IPS-20b (cell line): ENCODE measurements at regions not wholly inside any gene's neighbourhood (a gene's known extent, or its start where the extent isn't known, plus 50 kb on each side); places are given as distances from the start of the nearest gene placed in this dataset.
"Not testable (repeated sequence)": the region's sequence is repeated elsewhere in the genome, so short reads cannot be mapped to it uniquely, and the experiment has no call there.

Source experiments
- H3K27ac ChIP-seq: one replicate; pipeline ENCODE4 v1.5.1; 2013; ENCODE audit warnings: low read length
- H3K27me3 ChIP-seq: 2 replicates; pipeline ENCODE4 v1.6.1; 2013; ENCODE audit warnings: mild to moderate bottlenecking, low read length, inconsistent platforms; ENCODE audit not compliant: insufficient read depth
- H3K36me3 ChIP-seq: 2 replicates; pipeline ENCODE4 v1.6.1; 2013; ENCODE audit warnings: low read depth, mild to moderate bottlenecking, inconsistent platforms, low read length, moderate library complexity; ENCODE audit not compliant: insufficient read depth
- H3K4me1 ChIP-seq: 2 replicates; pipeline ENCODE4 v1.6.1; 2013; ENCODE audit warnings: mild to moderate bottlenecking, control low read depth, inconsistent platforms, low read length, moderate library complexity; ENCODE audit not compliant: insufficient read depth
- H3K4me3 ChIP-seq: 2 replicates; pipeline ENCODE4 v1.5.1; 2013; ENCODE audit warnings: mild to moderate bottlenecking, low read length, inconsistent platforms
- H3K9ac ChIP-seq: 2 replicates; pipeline ENCODE4 v1.6.1; 2013; ENCODE audit warnings: low read depth, mild to moderate bottlenecking, inconsistent platforms, low read length, moderate library complexity
- H3K9me3 ChIP-seq: 2 replicates; pipeline ENCODE4 v1.6.1; 2013; ENCODE audit warnings: mild to moderate bottlenecking, low read depth, low read length, inconsistent platforms; ENCODE audit not compliant: insufficient read depth

- not testable (repeated sequence) for H3K27me3 ChIP-seq, H3K4me3 ChIP-seq
- H3K9me3 ChIP-seq: peaks cover 74% of the 10 kb centered on the region
Observed at GRCh38 chrY:10958122-10958521, 1430.4 kb downstream of the TSPY10 start.

GRCh38 chrY:10973422-10973821 is 1445.7 kb downstream of the TSPY10 start:
- Histone ChIP-seq H3K27me3 (no peaks in the 10 kb centered on the region), H3K9ac (no peak overlapping the region), H3K4me3 (no peak overlapping the region), H3K27ac (no peak overlapping the region), H3K36me3 (no peaks in the 10 kb centered on the region), H3K4me1 (no peaks in the 10 kb centered on the region), H3K9me3 (peaks cover 92% of the 10 kb centered on the region)

More at GRCh38 chrY:10958122-10958521, 1430.4 kb downstream of the TSPY10 start:
- H3K27ac ChIP-seq, H3K4me1 ChIP-seq, H3K9ac ChIP-seq, H3K36me3 ChIP-seq: not testable (repeated sequence)

GRCh38 chrY:10986655-10987054 is 1459.0 kb downstream of the TSPY10 start:
- Histone ChIP-seq H3K4me3 (no peak overlapping the region), H3K27me3 (no peaks in the 10 kb centered on the region), H3K9ac (no peak overlapping the region), H3K36me3 (no peaks in the 10 kb centered on the region), H3K9me3 (peaks cover 97% of the 10 kb centered on the region), H3K27ac (no peak overlapping the region), H3K4me1 (no peaks in the 10 kb centered on the region)

GRCh38 chrY:10987626-10988025 is 1459.9 kb downstream of the TSPY10 start:
- H3K4me3 ChIP-seq: no peak overlapping the region
- no peak overlapping the region for H3K27ac ChIP-seq
- peaks cover 97% of the 10 kb centered on the region for H3K9me3 ChIP-seq
- no peaks in the 10 kb centered on the region for H3K4me1 ChIP-seq
- H3K27me3 ChIP-seq: no peaks in the 10 kb centered on the region
- no peak overlapping the region for H3K9ac ChIP-seq
- H3K36me3 ChIP-seq: no peaks in the 10 kb centered on the region

GRCh38 chrY:10993955-10994354 is 1466.3 kb downstream of the TSPY10 start:
- H3K4me3 ChIP-seq: no peak overlapping the region; the same call in 1 of the 2 replicates

GRCh38 chrY:10999715-11000114 is 1472.0 kb downstream of the TSPY10 start:
- H3K27ac ChIP-seq, H3K4me1 ChIP-seq, H3K36me3 ChIP-seq, H3K9ac ChIP-seq, H3K27me3 ChIP-seq: not testable (repeated sequence)
- 0 out of 2 replicates have a peak overlapping the region, but pooled peaks have one; percentile 22 for H3K4me3 ChIP-seq
- peaks cover 88% of the 10 kb centered on the region for H3K9me3 ChIP-seq

More at GRCh38 chrY:10993955-10994354, 1466.3 kb downstream of the TSPY10 start:
- no peaks in the 10 kb centered on the region for H3K36me3 ChIP-seq
- no peaks in the 10 kb centered on the region for H3K4me1 ChIP-seq
- peaks cover 97% of the 10 kb centered on the region for H3K9me3 ChIP-seq
- H3K27me3 ChIP-seq: no peaks in the 10 kb centered on the region
- no peak overlapping the region for H3K27ac ChIP-seq
- H3K9ac ChIP-seq: no peak overlapping the region

GRCh38 chrY:11014229-11014628 is 1486.5 kb downstream of the TSPY10 start:
- not testable (repeated sequence) for H3K27me3 ChIP-seq, H3K27ac ChIP-seq, H3K9ac ChIP-seq, H3K36me3 ChIP-seq, H3K4me3 ChIP-seq, H3K4me1 ChIP-seq
- H3K9me3 ChIP-seq: peaks cover 89% of the 10 kb centered on the region

- Histone ChIP-seq H3K9ac (no peak overlapping the region), H3K4me1 (no peaks in the 10 kb centered on the region), H3K27me3 (no peaks in the 10 kb centered on the region), H3K4me3 (no peak overlapping the region), H3K36me3 (no peaks in the 10 kb centered on the region), H3K9me3 (peaks cover 89% of the 10 kb centered on the region), H3K27ac (no peak overlapping the region)
Observed at GRCh38 chrY:11022734-11023133, 1495.1 kb downstream of the TSPY10 start.

- H3K27me3 ChIP-seq: no peaks in the 10 kb centered on the region
- H3K36me3 ChIP-seq: no peaks in the 10 kb centered on the region
- H3K9me3 ChIP-seq: peaks cover 46% of the 10 kb centered on the region
- no peak overlapping the region for H3K27ac ChIP-seq
- H3K4me1 ChIP-seq: no peaks in the 10 kb centered on the region
- no peak overlapping the region for H3K4me3 ChIP-seq
- H3K9ac ChIP-seq: no peak overlapping the region
Observed at GRCh38 chrY:11044234-11044883, 1516.7 kb downstream of the TSPY10 start.

- Histone ChIP-seq H3K27ac (no peak overlapping the region), H3K36me3 (no peaks in the 10 kb centered on the region), H3K9ac (no peak overlapping the region), H3K4me3 (no peak overlapping the region), H3K4me1 (no peaks in the 10 kb centered on the region), H3K9me3 (peaks cover 9% of the 10 kb centered on the region), H3K27me3 (no peaks in the 10 kb centered on the region)
Observed at GRCh38 chrY:11063486-11063885, 1535.8 kb downstream of the TSPY10 start.

GRCh38 chrY:11063960-11064359 is 1536.3 kb downstream of the TSPY10 start:
- Histone ChIP-seq H3K9me3 (peaks cover 9% of the 10 kb centered on the region), H3K27me3 (no peaks in the 10 kb centered on the region), H3K4me1 (no peaks in the 10 kb centered on the region), H3K9ac (no peak overlapping the region), H3K27ac (no peak overlapping the region), H3K36me3 (no peaks in the 10 kb centered on the region), H3K4me3 (no peak overlapping the region)

- Histone ChIP-seq H3K9ac (no peak overlapping the region), H3K4me3 (no peak overlapping the region), H3K9me3 (peaks cover 9% of the 10 kb centered on the region), H3K27me3 (no peaks in the 10 kb centered on the region), H3K27ac (no peak overlapping the region), H3K4me1 (no peaks in the 10 kb centered on the region), H3K36me3 (no peaks in the 10 kb centered on the region)
Observed at GRCh38 chrY:11064376-11064775, 1536.7 kb downstream of the TSPY10 start.
